ENCODE measurements at regions not wholly inside any gene's neighbourhood (a gene's known extent, or its start where the extent isn't known, plus 50 kb on each side); places are given as distances from the start of the nearest gene placed in this dataset.

DNA sequence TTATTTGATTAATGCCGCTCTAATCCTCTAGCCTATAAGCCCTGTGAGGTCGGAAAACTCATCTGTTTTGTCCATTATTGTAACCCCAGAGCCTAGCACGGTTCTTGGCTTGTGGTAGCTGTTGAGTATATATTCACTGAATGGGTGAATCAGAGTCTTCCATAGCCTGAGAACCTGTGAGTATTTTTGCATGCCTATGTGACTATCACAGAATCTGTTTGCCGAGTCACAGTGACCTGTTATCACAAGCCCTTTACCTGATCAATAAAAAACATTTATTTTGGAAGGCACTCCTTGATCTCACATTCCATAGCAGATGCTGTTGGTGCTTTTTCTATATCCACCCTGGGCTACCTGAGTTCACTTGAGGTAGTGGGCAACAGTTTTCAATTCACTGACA lies 125.0 kb upstream of the STC2 start:
- Histone ChIP-seq H3K4me1 (replicated peaks in 1 of 4; ENCODE audit: control insufficient read depth in 3 of 4, insufficient read depth in 4 of 4, low read length in 3 of 4) (no peaks in the 10 kb centered on the region), H3K79me1 (ENCODE audit: low read depth, low read length) (no peaks in the 10 kb centered on the region), H3K4ac (replicated peaks; ENCODE audit: insufficient read length, low read depth, low read length) (no peak overlapping the region), H3K9me3 (ENCODE audit: insufficient read depth in 2 of 2, low read depth in 1 of 2, low read length in 1 of 2) (peaks cover 0 to 4% of the 10 kb centered on the region in 2 experiments; a peak in 1 of 4 replicates), H4K20me1 (replicated peaks in 1 of 2; ENCODE audit: control insufficient read depth in 1 of 2, insufficient read depth in 2 of 2, low read length in 2 of 2) (no peaks in the 10 kb centered on the region), H4K5ac (ENCODE audit: insufficient read length, low read depth, low read length) (no peak overlapping the region), H3K4me2 (ENCODE audit: insufficient read depth in 1 of 2, low read depth in 2 of 2, low read length in 2 of 2) (no peak overlapping the region), H3K79me2 (ENCODE audit: control insufficient read depth in 1 of 2, insufficient read depth in 2 of 2, low read length in 2 of 2) (no peaks in the 10 kb centered on the region), H4K91ac (replicated peaks; ENCODE audit: insufficient read length, low read length) (no peak overlapping the region), H2AFZ (ENCODE audit: low read length) (no peak overlapping the region), H3K9ac (replicated peaks in 1 of 4; ENCODE audit: extremely low read depth in 1 of 4, low read depth in 3 of 4, low read length in 3 of 4) (no peak overlapping the region), H2BK12ac (ENCODE audit: low read depth, low read length) (no peak overlapping the region), H3K27me3 (replicated peaks in 1 of 4; ENCODE audit: control insufficient read depth in 3 of 4, extremely low read depth in 1 of 4, insufficient read depth in 3 of 4, low read length in 3 of 4) (no peaks in the 10 kb centered on the region), H3K27ac (ENCODE audit: low read depth, low read length) (no peak overlapping the region), H2BK5ac (ENCODE audit: low read depth, low read length) (no peak overlapping the region), H3K23ac (ENCODE audit: insufficient read length) (no peak overlapping the region), H4K8ac (ENCODE audit: extremely low read depth, insufficient read depth, low read length) (no peak overlapping the region), H3K18ac (ENCODE audit: extremely low read depth, low read length) (no peak overlapping the region), H3K36me3 (ENCODE audit: control insufficient read depth in 2 of 4, insufficient read depth in 4 of 4, low read length in 3 of 4) (no peaks in the 10 kb centered on the region), H3K56ac (replicated peaks; ENCODE audit: insufficient read length, low read depth, low read length) (no peak overlapping the region), H2AK5ac (ENCODE audit: low read depth, low read length) (no peak overlapping the region), H3K23me2 (ENCODE audit: low read depth, low read length) (no peaks in the 10 kb centered on the region), H2BK15ac (ENCODE audit: low read length) (no peak overlapping the region), H2BK20ac (ENCODE audit: low read length) (no peak overlapping the region), H2BK120ac (replicated peaks; ENCODE audit: low read depth, low read length) (no peak overlapping the region), H3K4me3 (ENCODE audit: extremely low read depth in 1 of 4, insufficient read depth in 2 of 4, low read depth in 3 of 4, low read length in 4 of 4) (no peak overlapping the region), H3K14ac (ENCODE audit: insufficient read length) (no peak overlapping the region)
- POLR2A ChIA-PET (ENCODE audit: partially characterized antibody) = interaction anchor here (1.2 kb wide), 1 partner anchor 126 kb away, joined by 3 read pairs; the partner anchor contains the start of gene STC2
- no peak for FAIRE-seq
- TF ChIP-seq RAD21 (IDR thresholded peaks at IDR 0.05 in 1 of 2, conservative IDR thresholded peaks at IDR 0.05 in 1 of 2; ENCODE audit: low read depth in 2 of 2, low read length in 2 of 2) = no peak
- CTCF ChIA-PET (ENCODE audit: partially characterized antibody) = interaction anchor here (0.9 to 4.0 kb wide), 9 partner anchors 8 to 120 kb away, joined by 3 to 31 read pairs (median 7); no protein-coding TSS in a partner anchor
- WGBS, 2 experiments (ENCODE audit: extremely low coverage in 1 of 2, insufficient coverage in 1 of 2, insufficient read length in 1 of 2, insufficient replicate concordance in 2 of 2, low coverage in 1 of 2, low lambda C conversion rate in 2 of 2, missing lambda C conversion rate in 1 of 2) = 87% methylated on average over 4 of the region's 4 CpGs; no CpG with 5 or more reads in 1 of the 2 experiments
- no peak for DNase-seq (ENCODE audit: low read depth in 1 of 2, low spot score in 2 of 2)

Data from H1 (cell line).